GM12891 (cell line): ENCODE measurements at regions not wholly inside any gene's neighbourhood (a gene's known extent, or its start where the extent isn't known, plus 50 kb on each side); places are given as distances from the start of the nearest gene placed in this dataset.

ENCODE experiments used
- PAX5 ChIP-seq: IDR thresholded peaks from 2 replicates; pipeline ENCODE4 v1.6.1; 2011; ENCODE audit warnings: low read length, moderate library complexity, mild to moderate bottlenecking; ENCODE audit not compliant: insufficient read depth, severe bottlenecking
- POLR2A ChIP-seq: IDR thresholded peaks from 2 replicates; pipeline ENCODE4 v1.6.1; 2011; ENCODE audit warnings: low read depth, low read length, control low read depth
- POLR2AphosphoS5 ChIP-seq: IDR thresholded peaks from 2 replicates; pipeline ENCODE4 v1.6.1; 2011; ENCODE audit warnings: low read depth, low read length, control low read depth
- POU2F2 ChIP-seq: IDR thresholded peaks from 2 replicates; pipeline ENCODE4 v1.6.1; 2011; ENCODE audit warnings: low read depth, mild to moderate bottlenecking, control low read depth, low read length, moderate library complexity
- SPI1 ChIP-seq: IDR thresholded peaks from 2 replicates; pipeline ENCODE4 v1.6.1; 2011; ENCODE audit warnings: low read depth, low read length, control low read depth
- TAF1 ChIP-seq: IDR thresholded peaks from 2 replicates; pipeline ENCODE4 v1.6.1; 2011; ENCODE audit warnings: low read depth, low read length, control low read depth

GRCh38 chr17:52737071-52737470 is 578.6 kb upstream of the CA10 start:
- TF ChIP-seq POLR2AphosphoS5 (no peak), POLR2A (no peak), TAF1 (no peak), PAX5 (no peak), POU2F2 (no peak), SPI1 (no peak)
